WTC11 (cell line): ENCODE measurements at regions not wholly inside any gene's neighbourhood (a gene's known extent, or its start where the extent isn't known, plus 50 kb on each side); places are given as distances from the start of the nearest gene placed in this dataset.

Experiments used
- ATAC-seq: fragments of 200-7000 bp; cut with Tn5 transposase; 2 replicates; pipeline ENCODE4 v1.10.0; 2021; ENCODE audit warnings: mild to moderate bottlenecking, moderate library complexity
- CTCF ChIA-PET: fragments of 300-600 bp; sonication (Branson Sonifier 250); formaldehyde crosslinking; loops from one replicate; lab custom pipeline; 2021; ENCODE audit warnings: antibody characterized with exemption; lab: Charles Lee
- POLR2A ChIA-PET: fragments of 350-600 bp; sonication (Branson Sonifier 250); formaldehyde crosslinking; loops from one replicate; lab custom pipeline; 2021; ENCODE audit warnings: antibody characterized with exemption; lab: Charles Lee
- DNase-seq: peaks from one replicate; pipeline ENCODE4 v3.0.0; 2021; ENCODE audit warnings: low spot score
- H3K27ac Mint-ChIP-seq: 2 replicates; pipeline ENCODE4 v1.8.0; 2021; ENCODE audit warnings: mixed read lengths
- H3K27me3 Mint-ChIP-seq: 2 replicates; pipeline ENCODE4 v1.8.0; 2021; ENCODE audit warnings: low read depth, mild to moderate bottlenecking, moderate library complexity, mixed read lengths
- H3K36me3 Mint-ChIP-seq: 2 replicates; pipeline ENCODE4 v1.8.0; 2021; ENCODE audit warnings: mixed read lengths
- H3K4me1 Mint-ChIP-seq: 2 replicates; pipeline ENCODE4 v1.8.0; 2022; ENCODE audit warnings: mixed read lengths
- H3K4me3 Mint-ChIP-seq: 2 replicates; pipeline ENCODE4 v1.8.0; 2021; ENCODE audit warnings: mild to moderate bottlenecking, moderate library complexity, mixed read lengths
- H3K9me3 Mint-ChIP-seq: 2 replicates; pipeline ENCODE4 v1.8.0; 2021; ENCODE audit warnings: mixed read lengths
- AR ChIP-seq: fragments of 250-450 bp; sonication (Bioruptor Pico); IDR thresholded peaks from 2 replicates; pipeline ENCODE4 v1.9.0; 2021; ENCODE audit warnings: mild to moderate bottlenecking
- ATF6 ChIP-seq: sonication (generic); formaldehyde crosslinking; IDR thresholded peaks from 2 replicates; pipeline ENCODE4 v1.8.1; 2023; ENCODE audit warnings: mild to moderate bottlenecking, missing genetic modification reagents
- CREM ChIP-seq: sonication (generic); formaldehyde crosslinking; IDR thresholded peaks from 2 replicates; pipeline ENCODE4 v1.8.1; 2022; ENCODE audit warnings: mild to moderate bottlenecking, missing genetic modification reagents, moderate library complexity
- ELF4 ChIP-seq: sonication (generic); formaldehyde crosslinking; IDR thresholded peaks from 2 replicates; pipeline ENCODE4 v1.8.1; 2022; ENCODE audit warnings: low read depth, mild to moderate bottlenecking, moderate library complexity, missing genetic modification reagents
- EMX1 ChIP-seq: fragments of 250-450 bp; sonication (Bioruptor Pico); IDR thresholded peaks from 2 replicates; pipeline ENCODE4 v1.8.0; 2021; ENCODE audit warnings: mild to moderate bottlenecking
- ERG ChIP-seq: fragments of 250-450 bp; sonication (Bioruptor Pico); IDR thresholded peaks from 2 replicates; pipeline ENCODE4 v1.8.0; 2021; ENCODE audit warnings: mild to moderate bottlenecking
- ESRRA ChIP-seq: sonication (generic); formaldehyde crosslinking; IDR thresholded peaks from 2 replicates; pipeline ENCODE4 v1.8.1; 2022; ENCODE audit warnings: mild to moderate bottlenecking, missing genetic modification reagents, borderline replicate concordance
- FOXP1 ChIP-seq: sonication (generic); formaldehyde crosslinking; IDR thresholded peaks from 2 replicates; pipeline ENCODE4 v1.8.0; 2022; ENCODE audit warnings: missing genetic modification reagents, mild to moderate bottlenecking, moderate library complexity, borderline replicate concordance
- GRHL2 ChIP-seq: fragments of 250-450 bp; sonication (Bioruptor Pico); IDR thresholded peaks from 2 replicates; pipeline ENCODE4 v1.8.0; 2022; ENCODE audit warnings: mild to moderate bottlenecking, moderate library complexity; ENCODE audit not compliant: insufficient replicate concordance, severe bottlenecking
- IRF2 ChIP-seq: sonication (generic); formaldehyde crosslinking; IDR thresholded peaks from 2 replicates; pipeline ENCODE4 v1.8.0; 2022; ENCODE audit warnings: low read depth, missing genetic modification reagents, borderline replicate concordance
- KAT7 ChIP-seq: sonication (generic); formaldehyde crosslinking; IDR thresholded peaks from 2 replicates; pipeline ENCODE4 v1.8.1; 2023; ENCODE audit warnings: missing genetic modification reagents, mild to moderate bottlenecking, borderline replicate concordance
- MXD4 ChIP-seq: fragments of 250-450 bp; sonication (Bioruptor Pico); IDR thresholded peaks from 2 replicates; pipeline ENCODE4 v1.8.0; 2021; ENCODE audit warnings: mild to moderate bottlenecking, moderate library complexity, borderline replicate concordance
- NFE2L1 ChIP-seq: sonication (generic); formaldehyde crosslinking; IDR thresholded peaks from 2 replicates; pipeline ENCODE4 v1.8.1; 2023; ENCODE audit warnings: missing genetic modification reagents
- NR1H2 ChIP-seq: sonication (generic); formaldehyde crosslinking; IDR thresholded peaks from 2 replicates; pipeline ENCODE4 v1.9.0; 2021; ENCODE audit warnings: mild to moderate bottlenecking, moderate library complexity, missing genetic modification reagents
- RORB ChIP-seq: fragments of 250-450 bp; sonication (Bioruptor Pico); IDR thresholded peaks from 2 replicates; pipeline ENCODE4 v1.9.0; 2021; ENCODE audit warnings: mild to moderate bottlenecking
- SP1 ChIP-seq: sonication (generic); formaldehyde crosslinking; conservative IDR thresholded peaks from 2 replicates; pipeline ENCODE4 v1.8.1; 2022; ENCODE audit warnings: missing genetic modification reagents
- TEAD1 ChIP-seq: sonication (generic); formaldehyde crosslinking; IDR thresholded peaks from 2 replicates; pipeline ENCODE4 v1.8.0; 2022; ENCODE audit warnings: mild to moderate bottlenecking, missing genetic modification reagents
- TP53 ChIP-seq: sonication (generic); formaldehyde crosslinking; IDR thresholded peaks from 2 replicates; pipeline ENCODE4 v1.8.1; 2023; ENCODE audit warnings: mild to moderate bottlenecking, missing genetic modification reagents
- ZNF416 ChIP-seq: fragments of 250-450 bp; sonication (Bioruptor Pico); IDR thresholded peaks from 2 replicates; pipeline ENCODE4 v1.9.0; 2021; ENCODE audit warnings: mild to moderate bottlenecking, inconsistent platforms
- TF ChIP-seq, protein P1 (sequence below): fragments of 250-450 bp; sonication (Bioruptor Pico); IDR thresholded peaks from 2 replicates; pipeline ENCODE4 v1.9.0; 2021; ENCODE audit warnings: mild to moderate bottlenecking, borderline replicate concordance
- TF ChIP-seq, protein P2 (sequence below): sonication (generic); formaldehyde crosslinking; IDR thresholded peaks from 2 replicates; pipeline ENCODE4 v1.8.1; 2022; ENCODE audit warnings: mild to moderate bottlenecking, missing genetic modification reagents, moderate library complexity, borderline replicate concordance

DNA sequence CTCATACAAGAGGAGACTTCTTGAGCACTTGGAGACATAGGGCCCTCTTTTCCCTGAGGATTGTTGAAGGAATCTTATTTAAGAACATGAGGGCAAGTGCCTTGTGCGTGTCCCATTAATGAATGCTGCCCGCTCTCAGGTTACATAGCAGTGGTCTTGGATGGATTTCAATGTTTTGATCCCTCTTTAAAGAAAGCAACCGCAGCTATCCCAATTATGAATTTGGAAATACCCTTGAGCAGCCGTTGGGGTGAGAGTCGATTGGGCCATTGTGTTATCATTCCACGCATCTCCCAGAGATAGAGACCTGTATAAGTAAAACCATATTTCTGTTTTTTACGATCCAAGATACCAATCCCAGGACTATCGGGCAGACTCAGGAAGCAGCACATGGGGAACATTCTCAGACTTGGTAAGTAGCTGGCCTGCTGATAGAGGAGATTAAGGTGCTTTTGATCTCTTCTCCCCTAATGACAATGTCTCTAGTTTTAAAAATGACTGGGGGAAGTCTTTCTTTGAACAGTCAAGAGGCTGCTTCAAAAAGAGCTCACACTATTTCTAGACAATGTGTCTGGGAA is 145.3 kb downstream of the MACROH2A1 start:
- Mint-ChIP-seq H3K4me1 (no peaks in the 10 kb centered on the region), H3K9me3 (peaks cover 17% of the 10 kb centered on the region), H3K36me3 (no peaks in the 10 kb centered on the region), H3K4me3 (no peak overlapping the region), H3K27me3 (no peaks in the 10 kb centered on the region; the same call in 1 of the 2 replicates), H3K27ac (no peak overlapping the region)
- TF ChIP-seq, protein P1, sequence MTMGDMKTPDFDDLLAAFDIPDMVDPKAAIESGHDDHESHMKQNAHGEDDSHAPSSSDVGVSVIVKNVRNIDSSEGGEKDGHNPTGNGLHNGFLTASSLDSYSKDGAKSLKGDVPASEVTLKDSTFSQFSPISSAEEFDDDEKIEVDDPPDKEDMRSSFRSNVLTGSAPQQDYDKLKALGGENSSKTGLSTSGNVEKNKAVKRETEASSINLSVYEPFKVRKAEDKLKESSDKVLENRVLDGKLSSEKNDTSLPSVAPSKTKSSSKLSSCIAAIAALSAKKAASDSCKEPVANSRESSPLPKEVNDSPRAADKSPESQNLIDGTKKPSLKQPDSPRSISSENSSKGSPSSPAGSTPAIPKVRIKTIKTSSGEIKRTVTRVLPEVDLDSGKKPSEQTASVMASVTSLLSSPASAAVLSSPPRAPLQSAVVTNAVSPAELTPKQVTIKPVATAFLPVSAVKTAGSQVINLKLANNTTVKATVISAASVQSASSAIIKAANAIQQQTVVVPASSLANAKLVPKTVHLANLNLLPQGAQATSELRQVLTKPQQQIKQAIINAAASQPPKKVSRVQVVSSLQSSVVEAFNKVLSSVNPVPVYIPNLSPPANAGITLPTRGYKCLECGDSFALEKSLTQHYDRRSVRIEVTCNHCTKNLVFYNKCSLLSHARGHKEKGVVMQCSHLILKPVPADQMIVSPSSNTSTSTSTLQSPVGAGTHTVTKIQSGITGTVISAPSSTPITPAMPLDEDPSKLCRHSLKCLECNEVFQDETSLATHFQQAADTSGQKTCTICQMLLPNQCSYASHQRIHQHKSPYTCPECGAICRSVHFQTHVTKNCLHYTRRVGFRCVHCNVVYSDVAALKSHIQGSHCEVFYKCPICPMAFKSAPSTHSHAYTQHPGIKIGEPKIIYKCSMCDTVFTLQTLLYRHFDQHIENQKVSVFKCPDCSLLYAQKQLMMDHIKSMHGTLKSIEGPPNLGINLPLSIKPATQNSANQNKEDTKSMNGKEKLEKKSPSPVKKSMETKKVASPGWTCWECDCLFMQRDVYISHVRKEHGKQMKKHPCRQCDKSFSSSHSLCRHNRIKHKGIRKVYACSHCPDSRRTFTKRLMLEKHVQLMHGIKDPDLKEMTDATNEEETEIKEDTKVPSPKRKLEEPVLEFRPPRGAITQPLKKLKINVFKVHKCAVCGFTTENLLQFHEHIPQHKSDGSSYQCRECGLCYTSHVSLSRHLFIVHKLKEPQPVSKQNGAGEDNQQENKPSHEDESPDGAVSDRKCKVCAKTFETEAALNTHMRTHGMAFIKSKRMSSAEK (CRISPR knock-in tag), result no peak
- TF ChIP-seq, protein P2, sequence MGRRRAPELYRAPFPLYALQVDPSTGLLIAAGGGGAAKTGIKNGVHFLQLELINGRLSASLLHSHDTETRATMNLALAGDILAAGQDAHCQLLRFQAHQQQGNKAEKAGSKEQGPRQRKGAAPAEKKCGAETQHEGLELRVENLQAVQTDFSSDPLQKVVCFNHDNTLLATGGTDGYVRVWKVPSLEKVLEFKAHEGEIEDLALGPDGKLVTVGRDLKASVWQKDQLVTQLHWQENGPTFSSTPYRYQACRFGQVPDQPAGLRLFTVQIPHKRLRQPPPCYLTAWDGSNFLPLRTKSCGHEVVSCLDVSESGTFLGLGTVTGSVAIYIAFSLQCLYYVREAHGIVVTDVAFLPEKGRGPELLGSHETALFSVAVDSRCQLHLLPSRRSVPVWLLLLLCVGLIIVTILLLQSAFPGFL (CRISPR knock-in tag), result no peak
- TF ChIP-seq EMX1 (CRISPR knock-in tag) (no peak), TEAD1 (CRISPR knock-in tag) (no peak), IRF2 (CRISPR knock-in tag) (no peak), ZNF416 (CRISPR knock-in tag) (no peak), MXD4 (CRISPR knock-in tag) (no peak), GRHL2 (CRISPR knock-in tag) (no peak), TP53 (no peak), KAT7 (CRISPR knock-in tag) (no peak), SP1 (CRISPR knock-in tag) (no peak)
- DNase-seq (no peak), ATAC-seq (no peak)
- ChIA-PET POLR2A (no interaction called here), CTCF (interaction anchor here (1.2 to 1.6 kb wide), 2 partner anchors 17 to 62 kb away, joined by 3 read pairs; no protein-coding TSS in a partner anchor)

DNA sequence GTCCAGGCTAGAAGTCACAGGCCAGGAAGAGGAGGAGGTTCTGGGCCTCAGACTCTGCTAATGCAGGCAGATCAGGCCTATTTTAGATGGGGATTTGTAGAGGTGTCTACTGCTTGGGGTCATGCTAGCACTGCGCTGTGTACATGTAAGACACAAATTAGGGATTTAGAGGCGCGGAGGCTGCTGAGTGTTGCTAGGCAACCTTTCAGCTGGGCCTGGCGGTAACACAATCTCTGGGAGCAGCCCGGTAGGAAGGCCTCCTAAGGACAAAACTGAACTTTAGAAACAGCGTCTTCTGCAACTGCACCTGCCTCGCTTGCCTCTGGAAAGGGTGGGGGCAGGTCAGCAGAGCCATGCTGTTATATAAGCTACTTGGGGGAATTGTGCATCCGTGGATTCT is 147.9 kb downstream of the MACROH2A1 start:
- ChIA-PET POLR2A (no interaction called here), CTCF (no interaction called here)
- Mint-ChIP-seq H3K4me3 (no peak overlapping the region), H3K4me1 (0 out of 2 replicates have a peak, but pooled peaks cover 5% of the 10 kb centered on the region), H3K9me3 (peaks cover 14% of the 10 kb centered on the region), H3K27me3 (no peaks in the 10 kb centered on the region), H3K27ac (no peak overlapping the region), H3K36me3 (no peaks in the 10 kb centered on the region)
- no peak for ATAC-seq
- TF ChIP-seq NFE2L1 (no peak), ELF4 (no peak), CREM (CRISPR knock-in tag) (no peak), ERG (CRISPR knock-in tag) (no peak), FOXP1 (CRISPR knock-in tag) (no peak), ATF6 (CRISPR knock-in tag) (no peak), ESRRA (CRISPR knock-in tag) (no peak), AR (CRISPR knock-in tag) (no peak), RORB (no peak), NR1H2 (CRISPR knock-in tag) (no peak)
- no peak for DNase-seq
